ENCODE measurements at regions not wholly inside any gene's neighbourhood (a gene's known extent, or its start where the extent isn't known, plus 50 kb on each side); places are given as distances from the start of the nearest gene placed in this dataset.

DNA sequence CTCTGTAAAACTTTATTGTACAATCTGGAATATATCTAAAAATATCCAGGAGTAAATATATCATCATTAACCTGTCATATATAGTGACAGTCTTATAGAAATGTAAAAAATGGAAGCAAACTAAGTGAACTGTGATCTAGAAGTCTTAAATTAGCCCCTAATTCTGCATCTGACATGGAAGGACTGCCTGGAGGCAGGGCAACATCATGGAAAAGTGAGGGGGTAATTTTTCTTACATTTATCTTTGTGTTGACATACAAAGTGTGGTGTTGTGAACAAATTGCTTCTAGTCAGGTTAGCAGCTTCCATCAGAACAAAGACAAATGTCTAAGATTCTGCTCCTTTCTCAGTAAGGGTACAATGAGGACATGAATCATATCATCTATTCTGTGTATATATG is 186.3 kb downstream of the C4orf33 start:
- no peak for TF ChIP-seq ZNF266 (tag by site-specific recombination; IDR thresholded peaks at IDR 0.05; ENCODE audit: low read depth)
- TF ChIP-seq ZNF571 (tag by site-specific recombination; IDR thresholded peaks at IDR 0.05) = no peak
- TF ChIP-seq, protein P1, sequence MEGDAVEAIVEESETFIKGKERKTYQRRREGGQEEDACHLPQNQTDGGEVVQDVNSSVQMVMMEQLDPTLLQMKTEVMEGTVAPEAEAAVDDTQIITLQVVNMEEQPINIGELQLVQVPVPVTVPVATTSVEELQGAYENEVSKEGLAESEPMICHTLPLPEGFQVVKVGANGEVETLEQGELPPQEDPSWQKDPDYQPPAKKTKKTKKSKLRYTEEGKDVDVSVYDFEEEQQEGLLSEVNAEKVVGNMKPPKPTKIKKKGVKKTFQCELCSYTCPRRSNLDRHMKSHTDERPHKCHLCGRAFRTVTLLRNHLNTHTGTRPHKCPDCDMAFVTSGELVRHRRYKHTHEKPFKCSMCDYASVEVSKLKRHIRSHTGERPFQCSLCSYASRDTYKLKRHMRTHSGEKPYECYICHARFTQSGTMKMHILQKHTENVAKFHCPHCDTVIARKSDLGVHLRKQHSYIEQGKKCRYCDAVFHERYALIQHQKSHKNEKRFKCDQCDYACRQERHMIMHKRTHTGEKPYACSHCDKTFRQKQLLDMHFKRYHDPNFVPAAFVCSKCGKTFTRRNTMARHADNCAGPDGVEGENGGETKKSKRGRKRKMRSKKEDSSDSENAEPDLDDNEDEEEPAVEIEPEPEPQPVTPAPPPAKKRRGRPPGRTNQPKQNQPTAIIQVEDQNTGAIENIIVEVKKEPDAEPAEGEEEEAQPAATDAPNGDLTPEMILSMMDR (tag by site-specific recombination; IDR thresholded peaks at IDR 0.05) = no peak
- TF ChIP-seq SCRT2 (tag by site-specific recombination; IDR thresholded peaks at IDR 0.05) = no peak
- no peak for TF ChIP-seq YY2 (tag by site-specific recombination; IDR thresholded peaks at IDR 0.05)
- TF ChIP-seq, protein P2, sequence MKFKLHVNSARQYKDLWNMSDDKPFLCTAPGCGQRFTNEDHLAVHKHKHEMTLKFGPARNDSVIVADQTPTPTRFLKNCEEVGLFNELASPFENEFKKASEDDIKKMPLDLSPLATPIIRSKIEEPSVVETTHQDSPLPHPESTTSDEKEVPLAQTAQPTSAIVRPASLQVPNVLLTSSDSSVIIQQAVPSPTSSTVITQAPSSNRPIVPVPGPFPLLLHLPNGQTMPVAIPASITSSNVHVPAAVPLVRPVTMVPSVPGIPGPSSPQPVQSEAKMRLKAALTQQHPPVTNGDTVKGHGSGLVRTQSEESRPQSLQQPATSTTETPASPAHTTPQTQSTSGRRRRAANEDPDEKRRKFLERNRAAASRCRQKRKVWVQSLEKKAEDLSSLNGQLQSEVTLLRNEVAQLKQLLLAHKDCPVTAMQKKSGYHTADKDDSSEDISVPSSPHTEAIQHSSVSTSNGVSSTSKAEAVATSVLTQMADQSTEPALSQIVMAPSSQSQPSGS (tag by site-specific recombination; IDR thresholded peaks at IDR 0.05; ENCODE audit: low read depth) = no peak
- TF ChIP-seq ZNF785 (tag by site-specific recombination; IDR thresholded peaks at IDR 0.05) = no peak
- TF ChIP-seq ZNF561 (tag by site-specific recombination; IDR thresholded peaks at IDR 0.05; ENCODE audit: borderline replicate concordance) = no peak
- no peak for TF ChIP-seq ZNF133 (tag by site-specific recombination; IDR thresholded peaks at IDR 0.05)
- no peak for TF ChIP-seq ZNF138 (tag by site-specific recombination; IDR thresholded peaks at IDR 0.05; ENCODE audit: borderline replicate concordance)
- TF ChIP-seq, protein P3, sequence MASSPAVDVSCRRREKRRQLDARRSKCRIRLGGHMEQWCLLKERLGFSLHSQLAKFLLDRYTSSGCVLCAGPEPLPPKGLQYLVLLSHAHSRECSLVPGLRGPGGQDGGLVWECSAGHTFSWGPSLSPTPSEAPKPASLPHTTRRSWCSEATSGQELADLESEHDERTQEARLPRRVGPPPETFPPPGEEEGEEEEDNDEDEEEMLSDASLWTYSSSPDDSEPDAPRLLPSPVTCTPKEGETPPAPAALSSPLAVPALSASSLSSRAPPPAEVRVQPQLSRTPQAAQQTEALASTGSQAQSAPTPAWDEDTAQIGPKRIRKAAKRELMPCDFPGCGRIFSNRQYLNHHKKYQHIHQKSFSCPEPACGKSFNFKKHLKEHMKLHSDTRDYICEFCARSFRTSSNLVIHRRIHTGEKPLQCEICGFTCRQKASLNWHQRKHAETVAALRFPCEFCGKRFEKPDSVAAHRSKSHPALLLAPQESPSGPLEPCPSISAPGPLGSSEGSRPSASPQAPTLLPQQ (tag by site-specific recombination; IDR thresholded peaks at IDR 0.05) = no peak

All from HEK293 (cell line).